Sciatic nerve (tissue), 2 donors: ENCODE measurements at regions not wholly inside any gene's neighbourhood (a gene's known extent, or its start where the extent isn't known, plus 50 kb on each side); places are given as distances from the start of the nearest gene placed in this dataset.
A peak's percentile ranks its signal among the peaks of the same experiment; 100 is the strongest.
"Not testable (repeated sequence)": the region's sequence is repeated elsewhere in the genome, so short reads cannot be mapped to it uniquely, and the experiment has no call there.

Experiments used
- ATAC-seq: fragments of 200-7000 bp; cut with Tn5 transposase; one replicate; pipeline ENCODE4 v1.9.1; 2020; ENCODE audit warnings: mild to moderate bottlenecking, moderate library complexity
- DNase-seq: peaks from one replicate; pipeline ENCODE4 v3.0.0-alpha.2; 2020; ENCODE audit warnings: low spot score
- intact Hi-C: fragments of 100-400 bp; cut with DNase I; formaldehyde crosslinking; loops from one replicate; pipeline ENCODE4 v1.14.2; 2022
- donor health status: DM: no; HTN: no; CAD: no.
- donor health status: DM: no; HTN: no; CAD: no.

GRCh38 chr1:112855152-112855828, 100.7 kb downstream of the SLC16A1 start:
- intact Hi-C loops = no loop called here
- ATAC-seq (no peak), DNase-seq (no peak)

- intact Hi-C loops, DNase-seq, ATAC-seq: not testable (repeated sequence)
These were observed 101.5 kb downstream of the SLC16A1 start for GRCh38 chr1:112854368-112854984.

- ATAC-seq, intact Hi-C loops, DNase-seq: not testable (repeated sequence)
These were observed 102.1 kb downstream of the SLC16A1 start for GRCh38 chr1:112853915-112854314.

GRCh38 chr1:112852934-112853333, 103.1 kb downstream of the SLC16A1 start:
- no peak for DNase-seq
- intact Hi-C loops = no loop called here
- no peak for ATAC-seq

GRCh38 chr1:112852276-112852675, 103.7 kb downstream of the SLC16A1 start:
- no peak for ATAC-seq
- intact Hi-C loops = no loop called here
- peak; percentile 6 for DNase-seq

- ATAC-seq (no peak), DNase-seq (no peak)
- intact Hi-C loops = no loop called here
These were observed 105.8 kb downstream of the SLC16A1 start for GRCh38 chr1:112850034-112850757.

- DNase-seq (no peak), ATAC-seq (peak; percentile 44)
- intact Hi-C loops = no loop called here
These were observed 106.5 kb downstream of the SLC16A1 start for GRCh38 chr1:112849425-112850033.

- intact Hi-C loops = no loop called here
- ATAC-seq (peak; percentile 84), DNase-seq (no peak)
These were observed 114.2 kb downstream of the SLC16A1 start for GRCh38 chr1:112841825-112842224.

- DNase-seq = no peak
- intact Hi-C loops = no loop called here
- ATAC-seq = peak; percentile 41
These were observed 115.1 kb downstream of the SLC16A1 start for GRCh38 chr1:112840631-112841624.

- ATAC-seq (no peak), DNase-seq (no peak)
- intact Hi-C loops = no loop called here
These were observed 119.4 kb downstream of the SLC16A1 start for GRCh38 chr1:112836642-112837041.

- DNase-seq = no peak
- intact Hi-C loops = no loop called here
These were observed 118.7 kb upstream of the PPM1J start for GRCh38 chr1:112833806-112834205.

GRCh38 chr1:112832259-112832658, 117.1 kb upstream of the PPM1J start:
- DNase-seq, intact Hi-C loops, ATAC-seq: not testable (repeated sequence)

More at GRCh38 chr1:112833806-112834205, 118.7 kb upstream of the PPM1J start:
- ATAC-seq = no peak

- DNase-seq, intact Hi-C loops, ATAC-seq: not testable (repeated sequence)
These were observed 114.6 kb upstream of the PPM1J start for GRCh38 chr1:112829691-112830090.

GRCh38 chr1:112828716-112829115, 113.6 kb upstream of the PPM1J start:
- no peak for DNase-seq
- intact Hi-C loops = no loop called here
- ATAC-seq = no peak

- DNase-seq, ATAC-seq, intact Hi-C loops: not testable (repeated sequence)
These were observed 112.3 kb upstream of the PPM1J start for GRCh38 chr1:112827391-112827790.

- ATAC-seq = no peak
- intact Hi-C loops = no loop called here
- no peak for DNase-seq
These were observed 111.2 kb upstream of the PPM1J start for GRCh38 chr1:112826217-112826944.

GRCh38 chr1:112825563-112826216, 110.6 kb upstream of the PPM1J start:
- DNase-seq, ATAC-seq, intact Hi-C loops: not testable (repeated sequence)
